ENCODE measurements at regions not wholly inside any gene's neighbourhood (a gene's known extent, or its start where the extent isn't known, plus 50 kb on each side); places are given as distances from the start of the nearest gene placed in this dataset.
"Not testable (repeated sequence)": the region's sequence is repeated elsewhere in the genome, so short reads cannot be mapped to it uniquely, and the experiment has no call there.

DNA sequence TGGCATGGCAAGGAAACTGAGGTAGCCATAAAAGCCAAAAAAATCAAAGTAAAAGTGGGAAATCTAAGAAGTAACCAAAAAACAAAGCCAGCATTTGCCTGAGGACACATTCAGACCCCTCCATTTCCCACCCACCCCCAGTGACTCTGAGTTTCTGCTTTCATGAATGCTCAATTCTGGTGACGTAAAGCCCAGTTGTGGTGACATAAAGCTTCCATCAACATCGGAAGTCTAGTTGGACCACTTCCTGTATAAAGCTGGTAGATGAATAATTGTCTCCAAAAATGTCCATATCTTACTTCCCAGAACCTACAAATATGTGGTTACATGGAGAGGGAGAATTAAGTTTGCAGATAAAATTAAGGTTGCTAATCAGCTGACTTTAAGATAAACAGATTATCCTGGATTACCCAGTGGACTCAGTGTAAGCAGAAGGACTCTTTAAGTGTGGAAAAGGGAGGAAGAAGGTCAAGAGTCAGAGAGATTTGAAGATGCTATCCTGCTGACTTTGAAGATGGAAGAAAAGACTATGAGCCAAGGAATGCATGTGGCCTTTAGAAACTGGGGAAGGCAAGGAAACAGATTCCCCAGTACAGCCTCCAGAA, 62.0 kb upstream of the ST3GAL6 start:
- no peak overlapping the region for H3K27ac ChIP-seq
- no peak for TF ChIP-seq CTCF (IDR thresholded peaks at IDR 0.05)
- no peak for DNase-seq (ENCODE audit: low spot score)
- H3K4me3 ChIP-seq = no peak overlapping the region

DNA sequence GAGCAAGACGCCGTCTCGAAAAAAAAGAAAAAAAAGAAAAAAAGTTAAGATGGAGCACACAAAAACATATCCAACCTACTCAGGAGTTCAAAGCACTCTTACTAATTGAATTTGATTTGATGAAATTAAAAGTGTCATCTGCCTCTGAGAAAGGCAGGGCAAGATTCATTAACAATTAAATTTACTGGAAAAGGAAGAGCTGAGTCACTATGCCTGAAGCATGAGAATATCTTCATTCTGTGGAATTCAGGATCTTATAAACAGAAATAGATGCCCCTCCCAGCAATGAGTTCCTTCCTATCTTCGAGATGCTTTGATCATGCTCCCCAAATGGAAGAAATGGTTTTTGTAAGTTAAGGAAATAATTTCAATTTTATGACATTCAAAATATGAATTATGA, 61.0 kb upstream of the ST3GAL6 start:
- no peak for DNase-seq (ENCODE audit: low spot score)
- TF ChIP-seq CTCF (IDR thresholded peaks at IDR 0.05) = no peak
- Histone ChIP-seq H3K27ac (no peak overlapping the region), H3K4me3 (no peak overlapping the region)

GRCh38 chr3:98705212-98705611, 57.9 kb upstream of the ST3GAL6 start:
- no peak overlapping the region for H3K4me3 ChIP-seq
- no peak for DNase-seq (ENCODE audit: low spot score)
- no peak for TF ChIP-seq CTCF (IDR thresholded peaks at IDR 0.05)
- H3K27ac ChIP-seq = no peak overlapping the region

DNA sequence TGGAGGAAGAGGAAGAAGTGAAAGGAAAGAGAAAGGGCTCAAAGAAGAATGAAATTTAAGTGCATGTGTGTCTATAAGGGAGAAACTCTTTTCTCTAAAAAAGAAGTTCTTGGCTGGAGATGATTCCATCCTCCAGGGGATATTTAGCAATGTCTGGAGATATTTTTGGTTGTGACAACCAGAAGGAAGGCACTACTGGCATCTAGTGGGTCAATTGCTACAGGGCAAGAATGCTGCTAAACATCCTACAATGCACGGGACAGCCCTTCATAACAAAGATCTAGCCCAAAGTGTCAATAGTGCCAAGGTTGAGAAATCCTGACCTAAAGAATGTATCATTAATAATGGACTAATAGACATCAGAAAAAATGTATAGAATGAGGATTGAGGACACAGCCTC, 57.4 kb upstream of the ST3GAL6 start:
- no peak for TF ChIP-seq CTCF (IDR thresholded peaks at IDR 0.05)
- no peak overlapping the region for H3K4me3 ChIP-seq
- no peak for DNase-seq (ENCODE audit: low spot score)
- H3K27ac ChIP-seq = no peak overlapping the region

DNA sequence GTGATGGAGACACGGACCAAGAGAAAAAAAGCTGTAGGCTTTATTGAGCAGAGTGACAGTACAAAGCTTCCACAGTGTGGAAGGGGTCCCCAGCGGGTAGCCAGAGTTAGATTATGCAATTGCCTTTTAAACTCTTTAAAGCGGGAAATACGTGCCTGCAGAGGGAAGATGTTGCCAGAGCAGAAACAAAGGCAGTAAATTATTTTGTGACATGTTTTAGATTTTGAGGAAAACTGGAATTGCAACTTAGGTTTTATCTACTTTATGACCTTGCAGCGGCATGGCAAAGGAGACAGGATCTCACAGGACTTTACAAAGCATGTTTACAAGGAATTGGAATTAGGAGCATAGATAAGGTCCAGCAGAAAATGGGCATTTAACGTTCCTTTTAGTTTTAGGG, 54.5 kb upstream of the ST3GAL6 start:
- not testable (repeated sequence) for DNase-seq (ENCODE audit: low spot score); H3K27ac ChIP-seq; H3K4me3 ChIP-seq

DNA sequence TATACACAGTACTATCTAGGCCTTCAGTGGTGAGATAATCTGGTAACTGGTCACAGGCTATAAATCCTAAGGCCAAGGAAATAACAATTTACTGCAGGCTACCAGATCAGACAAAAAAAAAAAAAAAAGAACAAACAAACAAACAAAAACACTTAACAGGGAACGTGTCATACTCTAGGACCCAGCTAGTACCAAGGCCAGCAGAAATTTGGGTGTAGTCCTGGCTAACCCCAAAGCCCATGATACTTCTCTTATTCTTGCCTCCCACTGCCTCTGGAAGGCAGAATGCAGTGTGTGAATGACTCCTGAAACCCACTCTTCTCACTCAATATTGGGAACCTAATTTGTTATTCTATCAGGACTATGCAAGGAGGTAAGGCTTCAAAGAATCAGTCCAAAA, 53.7 kb upstream of the ST3GAL6 start:
- Histone ChIP-seq H3K27ac (no peak overlapping the region), H3K4me3 (no peak overlapping the region)
- no peak for TF ChIP-seq CTCF (IDR thresholded peaks at IDR 0.05)
- DNase-seq (ENCODE audit: low spot score) = no peak

- no peak for DNase-seq (ENCODE audit: low spot score)
- Histone ChIP-seq H3K4me3 (no peak overlapping the region), H3K27ac (no peak overlapping the region)
- no peak for TF ChIP-seq CTCF (IDR thresholded peaks at IDR 0.05)
Measured at GRCh38 chr3:98710067-98710659, 53.0 kb upstream of the ST3GAL6 start.
